GM19467 (cell line): ENCODE measurements at regions not wholly inside any gene's neighbourhood (a gene's known extent, or its start where the extent isn't known, plus 50 kb on each side); places are given as distances from the start of the nearest gene placed in this dataset.

Experiments used
- ATAC-seq: cut with Tn5 transposase; IDR thresholded peaks from one replicate; pipeline ENCODE4 v1.9.1; 2021; ENCODE audit warnings: mild to moderate bottlenecking, moderate library complexity; ENCODE audit not compliant: unreplicated experiment

- ATAC-seq = no peak
These were observed 940.4 kb downstream of the GLUD2 start for GRCh38 chrX:121987835-121988234.

GRCh38 chrX:122004127-122004526 lies 956.7 kb downstream of the GLUD2 start:
- ATAC-seq = no peak

- no peak for ATAC-seq
These were observed 979.3 kb downstream of the GLUD2 start for GRCh38 chrX:122026665-122027064.

GRCh38 chrX:122046226-122046625 lies 998.8 kb downstream of the GLUD2 start:
- ATAC-seq = no peak

GRCh38 chrX:122046815-122047214 lies 999.4 kb downstream of the GLUD2 start:
- no peak for ATAC-seq

- no peak for ATAC-seq
These were observed 999.9 kb downstream of the GLUD2 start for GRCh38 chrX:122047261-122047660.

GRCh38 chrX:122055460-122055859 lies 1008.0 kb downstream of the GLUD2 start:
- no peak for ATAC-seq

GRCh38 chrX:122055979-122056715 lies 1008.7 kb downstream of the GLUD2 start:
- no peak for ATAC-seq

- ATAC-seq = no peak
These were observed 1028.8 kb downstream of the GLUD2 start for GRCh38 chrX:122076241-122076640.

- ATAC-seq = no peak
These were observed 1030.7 kb downstream of the GLUD2 start for GRCh38 chrX:122078079-122078478.

- ATAC-seq = no peak
These were observed 1039.9 kb downstream of the GLUD2 start for GRCh38 chrX:122087341-122087740.

GRCh38 chrX:122091571-122091970 lies 1044.2 kb downstream of the GLUD2 start:
- ATAC-seq = no peak

GRCh38 chrX:122092360-122092759 lies 1045.0 kb downstream of the GLUD2 start:
- no peak for ATAC-seq

- no peak for ATAC-seq
These were observed 1045.6 kb downstream of the GLUD2 start for GRCh38 chrX:122092978-122093377.

GRCh38 chrX:122094611-122095010 lies 1047.2 kb downstream of the GLUD2 start:
- no peak for ATAC-seq

GRCh38 chrX:122113376-122113775 lies 1066.0 kb downstream of the GLUD2 start:
- no peak for ATAC-seq

GRCh38 chrX:122113896-122114295 lies 1066.5 kb downstream of the GLUD2 start:
- no peak for ATAC-seq

- no peak for ATAC-seq
These were observed 1068.2 kb downstream of the GLUD2 start for GRCh38 chrX:122115604-122116003.

GRCh38 chrX:122119361-122119760 lies 1064.7 kb upstream of the GRIA3 start:
- no peak for ATAC-seq

GRCh38 chrX:122122274-122122673 lies 1061.8 kb upstream of the GRIA3 start:
- no peak for ATAC-seq

GRCh38 chrX:122133478-122133877 lies 1050.6 kb upstream of the GRIA3 start:
- no peak for ATAC-seq

- no peak for ATAC-seq
These were observed 1049.8 kb upstream of the GRIA3 start for GRCh38 chrX:122134291-122134690.

GRCh38 chrX:122135070-122135469 lies 1049.0 kb upstream of the GRIA3 start:
- ATAC-seq = no peak
